ENCODE measurements at regions not wholly inside any gene's neighbourhood (a gene's known extent, or its start where the extent isn't known, plus 50 kb on each side); places are given as distances from the start of the nearest gene placed in this dataset.

- no peak for TF ChIP-seq POLR2AphosphoS5 (IDR thresholded peaks at IDR 0.05)
- no peak for TF ChIP-seq CTCF (IDR thresholded peaks at IDR 0.05)
- TF ChIP-seq POLR2A (IDR thresholded peaks at IDR 0.05): no peak
Measured at GRCh38 chr7:45971661-45972175, 50.6 kb upstream of the IGFBP3 start.
